HEK293 (cell line): ENCODE measurements at regions not wholly inside any gene's neighbourhood (a gene's known extent, or its start where the extent isn't known, plus 50 kb on each side); places are given as distances from the start of the nearest gene placed in this dataset.

Experiments used
- CTCF ChIA-PET: fragments of 350-600 bp; formaldehyde crosslinking; extraction: SDS; loops from one replicate; lab custom pipeline; 2021; ENCODE audit warnings: antibody characterized with exemption; lab: Yijun Ruan, JAX
- POLR2A ChIA-PET: fragments of 300-600 bp; formaldehyde crosslinking; extraction: SDS; loops from one replicate; lab custom pipeline; 2020; ENCODE audit warnings: antibody characterized with exemption, inconsistent platforms; lab: Yijun Ruan, JAX
- H3K27ac ChIP-seq: fragments of 200-500 bp; sonication (Bioruptor generic); 2 replicates; pipeline ENCODE4 v1.5.1; 2014; ENCODE audit warnings: low read depth, low read length, control low read depth, inconsistent platforms; ENCODE audit errors: extremely low read depth
- H3K36me3 ChIP-seq, 2 experiments: fragments of 200-500 bp in 1 of 2; sonication (Bioruptor generic) in 1 of 2; 1 replicate in 1 of 2; 2 replicates in 1 of 2; pipeline ENCODE4 v1.5.1; 2014 to 2017; ENCODE audit warnings: inconsistent platforms in 2 of 2, low read length in 2 of 2; ENCODE audit not compliant: control insufficient read depth in 2 of 2, insufficient read depth in 1 of 2
- H3K4me1 ChIP-seq: fragments of 200-500 bp; sonication (Bioruptor generic); 2 replicates; pipeline ENCODE4 v1.5.1; 2014; ENCODE audit warnings: mild to moderate bottlenecking, low read length, inconsistent platforms; ENCODE audit not compliant: control insufficient read depth, insufficient read depth
- H3K4me3 ChIP-seq: 2 replicates; pipeline ENCODE4 v1.5.1; 2011; ENCODE audit warnings: low read depth, mild to moderate bottlenecking, control low read depth, low read length, moderate library complexity
- H3K9me3 ChIP-seq: fragments of 200-500 bp; sonication (Bioruptor generic); 2 replicates; pipeline ENCODE4 v1.5.1; 2014; ENCODE audit warnings: low read depth, low read length, inconsistent platforms; ENCODE audit not compliant: control insufficient read depth, insufficient read depth
- HIC1 ChIP-seq: fragments of 450-650 bp; formaldehyde crosslinking; IDR thresholded peaks from 2 replicates; pipeline ENCODE4 v1.5.1; 2016; ENCODE audit warnings: missing biosample characterization, missing genetic modification characterization
- HOXA7 ChIP-seq: sonication (generic); formaldehyde crosslinking; IDR thresholded peaks from 2 replicates; pipeline ENCODE4 v1.8.1; 2022; ENCODE audit warnings: missing genetic modification reagents, borderline replicate concordance
- OVOL3 ChIP-seq: fragments of 450-650 bp; formaldehyde crosslinking; IDR thresholded peaks from 2 replicates; pipeline ENCODE4 v1.5.1; 2016; ENCODE audit warnings: missing biosample characterization, missing genetic modification characterization
- TCF7L2 ChIP-seq: IDR thresholded peaks from 2 replicates; pipeline ENCODE4 v1.6.1; 2011; ENCODE audit warnings: low read depth, mild to moderate bottlenecking, inconsistent platforms, low read length, moderate library complexity, borderline replicate concordance
- YY1 ChIP-seq: fragments of 450-650 bp; formaldehyde crosslinking; IDR thresholded peaks from 2 replicates; pipeline ENCODE4 v1.5.1; 2018; ENCODE audit warnings: missing biosample characterization, missing genetic modification characterization
- YY2 ChIP-seq: fragments of 450-650 bp; formaldehyde crosslinking; IDR thresholded peaks from 2 replicates; pipeline ENCODE4 v1.5.1; 2016; ENCODE audit warnings: missing biosample characterization, missing genetic modification characterization
- ZBTB6 ChIP-seq: fragments of 450-650 bp; formaldehyde crosslinking; IDR thresholded peaks from 2 replicates; pipeline ENCODE4 v1.5.1; 2017; ENCODE audit warnings: missing biosample characterization, missing genetic modification characterization
- ZNF221 ChIP-seq: fragments of 450-650 bp; formaldehyde crosslinking; IDR thresholded peaks from 2 replicates; pipeline ENCODE4 v1.5.1; 2017; ENCODE audit warnings: missing biosample characterization, missing genetic modification characterization, borderline replicate concordance
- ZNF23 ChIP-seq: fragments of 450-650 bp; formaldehyde crosslinking; IDR thresholded peaks from 2 replicates; pipeline ENCODE4 v1.5.1; 2016; ENCODE audit warnings: missing biosample characterization, missing genetic modification characterization, borderline replicate concordance
- ZNF302 ChIP-seq: fragments of 450-650 bp; formaldehyde crosslinking; IDR thresholded peaks from 2 replicates; pipeline ENCODE4 v1.5.1; 2016; ENCODE audit warnings: missing biosample characterization, missing genetic modification characterization, low read depth
- ZNF341 ChIP-seq: fragments of 450-650 bp; formaldehyde crosslinking; IDR thresholded peaks from 2 replicates; pipeline ENCODE4; 2016; ENCODE audit warnings: low read depth, missing biosample characterization, missing genetic modification characterization
- ZNF48 ChIP-seq: fragments of 450-650 bp; formaldehyde crosslinking; IDR thresholded peaks from 2 replicates; pipeline ENCODE4 v1.5.1; 2016; ENCODE audit warnings: missing biosample characterization, missing genetic modification characterization
- ZNF501 ChIP-seq: fragments of 450-650 bp; formaldehyde crosslinking; IDR thresholded peaks from 2 replicates; pipeline ENCODE4 v1.5.1; 2016; ENCODE audit warnings: missing biosample characterization, missing genetic modification characterization
- ZNF548 ChIP-seq: fragments of 450-650 bp; formaldehyde crosslinking; IDR thresholded peaks from 2 replicates; pipeline ENCODE4 v1.5.1; 2016; ENCODE audit warnings: missing biosample characterization, missing genetic modification characterization
- ZNF621 ChIP-seq: fragments of 450-650 bp; formaldehyde crosslinking; IDR thresholded peaks from 2 replicates; pipeline ENCODE4 v1.5.1; 2017; ENCODE audit warnings: missing biosample characterization, missing genetic modification characterization
- ZNF623 ChIP-seq: fragments of 450-650 bp; formaldehyde crosslinking; IDR thresholded peaks from 2 replicates; pipeline ENCODE4 v1.5.1; 2016; ENCODE audit warnings: missing biosample characterization, missing genetic modification characterization
- ZNF704 ChIP-seq: fragments of 450-650 bp; formaldehyde crosslinking; IDR thresholded peaks from 2 replicates; pipeline ENCODE4 v1.5.1; 2016; ENCODE audit warnings: missing biosample characterization, missing genetic modification characterization
- ZSCAN5A ChIP-seq: fragments of 450-650 bp; formaldehyde crosslinking; IDR thresholded peaks from 2 replicates; pipeline ENCODE4 v1.5.1; 2016; ENCODE audit warnings: missing biosample characterization, missing genetic modification characterization
- TF ChIP-seq, protein P1 (sequence below): fragments of 450-650 bp; formaldehyde crosslinking; IDR thresholded peaks from 2 replicates; pipeline ENCODE4 v1.5.1; 2016; ENCODE audit warnings: missing biosample characterization, missing genetic modification characterization, borderline replicate concordance
- TF ChIP-seq, protein P2 (sequence below): fragments of 450-650 bp; formaldehyde crosslinking; IDR thresholded peaks from 2 replicates; pipeline ENCODE4 v1.5.1; 2016; ENCODE audit warnings: missing biosample characterization, missing genetic modification characterization

DNA sequence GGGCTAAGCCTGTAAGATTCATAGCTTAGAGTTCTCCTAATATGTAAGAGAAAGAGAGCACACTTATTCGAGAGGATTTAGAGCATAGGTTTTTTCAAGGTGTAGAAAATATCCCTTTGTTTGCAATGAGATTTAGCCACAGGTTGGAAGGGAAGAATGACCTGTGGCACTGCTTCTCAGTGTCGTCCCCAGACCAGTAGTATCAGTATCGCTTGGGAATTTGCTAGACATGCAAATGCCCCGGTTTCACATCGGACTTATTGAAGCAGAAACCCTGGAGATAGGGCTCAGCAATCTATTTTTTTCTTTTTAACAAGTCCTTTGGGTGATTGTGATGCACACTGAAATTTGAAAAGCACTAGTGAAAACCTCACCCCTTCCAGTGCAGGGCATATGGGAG, 362.6 kb upstream of the C11orf87 start:
- CTCF ChIA-PET, result interaction anchor here (1.1 kb wide), 1 partner anchor 638 kb away, joined by 4 read pairs; no protein-coding TSS in a partner anchor
- no peak for TF ChIP-seq ZNF623
- TF ChIP-seq OVOL3 (tag by site-specific recombination), result no peak
- TF ChIP-seq, protein P1, sequence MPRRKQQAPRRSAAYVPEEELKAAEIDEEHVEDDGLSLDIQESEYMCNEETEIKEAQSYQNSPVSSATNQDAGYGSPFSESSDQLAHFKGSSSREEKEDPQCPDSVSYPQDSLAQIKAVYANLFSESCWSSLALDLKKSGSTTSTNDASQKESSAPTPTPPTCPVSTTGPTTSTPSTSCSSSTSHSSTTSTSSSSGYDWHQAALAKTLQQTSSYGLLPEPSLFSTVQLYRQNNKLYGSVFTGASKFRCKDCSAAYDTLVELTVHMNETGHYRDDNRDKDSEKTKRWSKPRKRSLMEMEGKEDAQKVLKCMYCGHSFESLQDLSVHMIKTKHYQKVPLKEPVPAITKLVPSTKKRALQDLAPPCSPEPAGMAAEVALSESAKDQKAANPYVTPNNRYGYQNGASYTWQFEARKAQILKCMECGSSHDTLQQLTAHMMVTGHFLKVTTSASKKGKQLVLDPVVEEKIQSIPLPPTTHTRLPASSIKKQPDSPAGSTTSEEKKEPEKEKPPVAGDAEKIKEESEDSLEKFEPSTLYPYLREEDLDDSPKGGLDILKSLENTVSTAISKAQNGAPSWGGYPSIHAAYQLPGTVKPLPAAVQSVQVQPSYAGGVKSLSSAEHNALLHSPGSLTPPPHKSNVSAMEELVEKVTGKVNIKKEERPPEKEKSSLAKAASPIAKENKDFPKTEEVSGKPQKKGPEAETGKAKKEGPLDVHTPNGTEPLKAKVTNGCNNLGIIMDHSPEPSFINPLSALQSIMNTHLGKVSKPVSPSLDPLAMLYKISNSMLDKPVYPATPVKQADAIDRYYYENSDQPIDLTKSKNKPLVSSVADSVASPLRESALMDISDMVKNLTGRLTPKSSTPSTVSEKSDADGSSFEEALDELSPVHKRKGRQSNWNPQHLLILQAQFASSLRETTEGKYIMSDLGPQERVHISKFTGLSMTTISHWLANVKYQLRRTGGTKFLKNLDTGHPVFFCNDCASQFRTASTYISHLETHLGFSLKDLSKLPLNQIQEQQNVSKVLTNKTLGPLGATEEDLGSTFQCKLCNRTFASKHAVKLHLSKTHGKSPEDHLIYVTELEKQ, result no peak
- no peak for TF ChIP-seq ZBTB6 (tag by site-specific recombination)
- TF ChIP-seq ZNF23 (tag by site-specific recombination), result no peak
- no peak for TF ChIP-seq ZSCAN5A (tag by site-specific recombination)
- Histone ChIP-seq H3K36me3 (no peaks in the 10 kb centered on the region), H3K4me1 (no peaks in the 10 kb centered on the region), H3K9me3 (no peaks in the 10 kb centered on the region), H3K4me3 (no peak overlapping the region), H3K27ac (no peak overlapping the region)
- POLR2A ChIA-PET, result no interaction called here

DNA sequence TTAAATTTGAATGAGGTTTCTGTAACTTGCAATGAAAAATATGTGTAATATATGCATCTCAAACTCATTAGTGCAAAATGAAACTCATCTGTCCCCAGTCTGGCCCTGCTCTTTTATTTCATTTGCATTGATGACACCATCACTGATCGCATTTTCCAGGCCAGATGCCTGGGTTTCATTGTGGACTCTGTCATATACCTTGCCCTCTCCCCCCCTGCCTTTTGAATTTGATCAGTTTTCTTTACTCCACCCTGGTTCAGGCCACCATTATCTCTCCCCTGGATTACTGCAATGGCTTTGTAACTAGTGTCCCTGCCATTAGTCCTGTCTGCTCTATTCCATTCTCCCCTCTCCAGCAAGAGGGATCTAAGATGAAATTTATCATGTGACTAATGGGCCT, 360.6 kb upstream of the C11orf87 start:
- H3K4me1 ChIP-seq, result no peaks in the 10 kb centered on the region
- H3K9me3 ChIP-seq, result no peaks in the 10 kb centered on the region
- POLR2A ChIA-PET, result no interaction called here
- no peaks in the 10 kb centered on the region for H3K36me3 ChIP-seq
- no peak overlapping the region for H3K27ac ChIP-seq
- H3K4me3 ChIP-seq, result no peak overlapping the region
- TF ChIP-seq YY1 (tag by site-specific recombination) (no peak), ZNF621 (tag by site-specific recombination) (no peak), ZNF548 (tag by site-specific recombination) (no peak), ZNF704 (no peak), ZNF341 (tag by site-specific recombination) (no peak), TCF7L2 (no peak), ZNF48 (tag by site-specific recombination) (no peak), HIC1 (tag by site-specific recombination) (no peak), ZNF221 (tag by site-specific recombination) (no peak), HOXA7 (CRISPR knock-in tag) (no peak), ZNF501 (tag by site-specific recombination) (no peak), YY2 (no peak), ZNF302 (tag by site-specific recombination) (no peak)
- TF ChIP-seq, protein P2, sequence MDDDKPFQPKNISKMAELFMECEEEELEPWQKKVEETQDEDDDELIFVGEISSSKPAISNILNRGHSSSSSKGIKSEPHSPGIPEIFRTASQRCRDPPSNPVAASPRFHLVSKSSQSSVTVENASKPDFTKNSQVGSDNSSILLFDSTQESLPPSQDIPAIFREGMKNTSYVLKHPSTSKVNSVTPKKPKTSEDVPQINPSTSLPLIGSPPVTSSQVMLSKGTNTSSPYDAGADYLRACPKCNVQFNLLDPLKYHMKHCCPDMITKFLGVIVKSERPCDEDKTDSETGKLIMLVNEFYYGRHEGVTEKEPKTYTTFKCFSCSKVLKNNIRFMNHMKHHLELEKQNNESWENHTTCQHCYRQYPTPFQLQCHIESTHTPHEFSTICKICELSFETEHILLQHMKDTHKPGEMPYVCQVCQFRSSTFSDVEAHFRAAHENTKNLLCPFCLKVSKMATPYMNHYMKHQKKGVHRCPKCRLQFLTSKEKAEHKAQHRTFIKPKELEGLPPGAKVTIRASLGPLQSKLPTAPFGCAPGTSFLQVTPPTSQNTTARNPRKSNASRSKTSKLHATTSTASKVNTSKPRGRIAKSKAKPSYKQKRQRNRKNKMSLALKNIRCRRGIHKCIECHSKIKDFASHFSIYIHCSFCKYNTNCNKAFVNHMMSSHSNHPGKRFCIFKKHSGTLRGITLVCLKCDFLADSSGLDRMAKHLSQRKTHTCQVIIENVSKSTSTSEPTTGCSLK, result no peak
- TF ChIP-seq, all 188 proteins: peak for 0
- CTCF ChIA-PET, result no interaction called here
